ENCODE measurements at regions not wholly inside any gene's neighbourhood (a gene's known extent, or its start where the extent isn't known, plus 50 kb on each side); places are given as distances from the start of the nearest gene placed in this dataset.

DNA sequence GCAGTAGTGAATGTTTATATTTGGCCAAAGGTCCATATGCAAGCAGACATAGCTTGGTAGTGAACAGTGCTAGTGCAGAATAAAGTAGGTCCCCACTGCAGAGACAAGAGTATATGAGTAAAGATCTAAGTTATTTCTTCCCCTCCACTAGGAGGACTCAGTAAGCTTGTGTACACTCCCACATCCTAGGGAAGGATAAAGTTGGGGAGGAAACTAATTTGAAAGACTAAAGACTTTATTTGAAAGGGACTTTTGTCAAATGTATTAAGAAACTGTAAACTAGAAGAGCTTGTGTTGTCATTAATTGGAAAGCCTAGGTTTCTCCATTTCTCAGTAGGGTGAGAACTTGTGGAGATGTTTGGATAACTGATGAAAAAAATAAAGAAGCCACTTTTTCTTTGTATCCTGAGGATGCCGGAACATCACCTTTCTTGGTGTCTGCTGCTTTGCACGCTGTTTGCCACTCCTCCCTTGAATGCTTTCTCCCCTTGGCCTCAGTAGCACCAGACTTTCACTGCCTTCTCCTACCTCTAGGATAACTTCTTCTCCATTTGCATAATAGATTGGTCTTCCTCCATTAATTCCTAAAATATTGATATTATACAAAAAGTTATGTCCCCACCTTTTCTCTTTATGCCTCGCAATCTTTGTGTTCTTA, 329.0 kb downstream of the PARP8 start:
- H3K27ac Mint-ChIP-seq = no peak overlapping the region
- no peaks in the 10 kb centered on the region for H3K9me3 Mint-ChIP-seq
- TF ChIP-seq, protein P1, sequence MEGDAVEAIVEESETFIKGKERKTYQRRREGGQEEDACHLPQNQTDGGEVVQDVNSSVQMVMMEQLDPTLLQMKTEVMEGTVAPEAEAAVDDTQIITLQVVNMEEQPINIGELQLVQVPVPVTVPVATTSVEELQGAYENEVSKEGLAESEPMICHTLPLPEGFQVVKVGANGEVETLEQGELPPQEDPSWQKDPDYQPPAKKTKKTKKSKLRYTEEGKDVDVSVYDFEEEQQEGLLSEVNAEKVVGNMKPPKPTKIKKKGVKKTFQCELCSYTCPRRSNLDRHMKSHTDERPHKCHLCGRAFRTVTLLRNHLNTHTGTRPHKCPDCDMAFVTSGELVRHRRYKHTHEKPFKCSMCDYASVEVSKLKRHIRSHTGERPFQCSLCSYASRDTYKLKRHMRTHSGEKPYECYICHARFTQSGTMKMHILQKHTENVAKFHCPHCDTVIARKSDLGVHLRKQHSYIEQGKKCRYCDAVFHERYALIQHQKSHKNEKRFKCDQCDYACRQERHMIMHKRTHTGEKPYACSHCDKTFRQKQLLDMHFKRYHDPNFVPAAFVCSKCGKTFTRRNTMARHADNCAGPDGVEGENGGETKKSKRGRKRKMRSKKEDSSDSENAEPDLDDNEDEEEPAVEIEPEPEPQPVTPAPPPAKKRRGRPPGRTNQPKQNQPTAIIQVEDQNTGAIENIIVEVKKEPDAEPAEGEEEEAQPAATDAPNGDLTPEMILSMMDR (IDR thresholded peaks at IDR 0.05; ENCODE audit: unreplicated experiment) = no peak
- H3K4me3 Mint-ChIP-seq = no peak overlapping the region
- no peaks in the 10 kb centered on the region for H3K36me3 Mint-ChIP-seq
- no peak for DNase-seq (ENCODE audit: low spot score in 2 of 2, unreplicated experiment in 2 of 2)
- peaks cover 9% of the 10 kb centered on the region for H3K27me3 Mint-ChIP-seq (ENCODE audit: low read depth)
- peaks cover 6% of the 10 kb centered on the region for H3K4me1 Mint-ChIP-seq

DNA sequence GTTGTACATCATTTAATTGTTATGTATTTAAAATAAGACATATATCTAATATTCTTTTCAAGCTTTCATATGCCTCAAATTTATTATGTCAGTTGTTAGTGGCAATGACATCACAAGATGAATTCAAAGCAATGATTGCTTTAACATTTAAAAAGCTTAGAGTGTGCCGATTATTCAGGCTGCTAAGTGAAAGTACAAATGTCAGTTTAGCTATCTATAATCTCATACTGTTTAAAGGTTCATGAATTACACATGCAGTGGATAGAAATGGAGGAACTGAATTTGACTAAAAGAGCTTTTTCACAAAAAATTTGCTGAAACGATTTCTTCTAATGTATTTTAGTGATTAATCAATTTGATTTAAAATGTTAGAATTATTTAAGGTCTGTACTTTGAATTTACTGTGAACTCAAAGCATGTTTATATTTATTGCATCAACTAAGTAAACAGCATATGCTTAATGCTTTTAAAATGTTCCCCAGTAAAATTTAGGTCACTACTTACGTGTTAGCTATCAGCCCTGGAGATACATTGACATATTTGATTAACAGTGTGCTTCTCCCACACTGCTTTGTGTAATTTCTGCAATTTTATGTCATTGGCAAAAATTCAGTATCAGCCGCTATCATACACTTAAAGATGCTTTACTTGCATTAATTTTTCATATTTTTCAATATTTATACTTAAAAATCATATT, 334.9 kb downstream of the PARP8 start:
- no peaks in the 10 kb centered on the region for H3K36me3 Mint-ChIP-seq
- H3K27me3 Mint-ChIP-seq (ENCODE audit: low read depth) = peaks cover 9% of the 10 kb centered on the region
- H3K4me1 Mint-ChIP-seq = peaks cover 4% of the 10 kb centered on the region
- H3K9me3 Mint-ChIP-seq = no peaks in the 10 kb centered on the region
- no peak for DNase-seq (ENCODE audit: low spot score in 2 of 2, unreplicated experiment in 2 of 2)
- no peak overlapping the region for H3K27ac Mint-ChIP-seq
- H3K4me3 Mint-ChIP-seq = no peak overlapping the region
- TF ChIP-seq, protein P1 (IDR thresholded peaks at IDR 0.05; ENCODE audit: unreplicated experiment) = no peak

DNA sequence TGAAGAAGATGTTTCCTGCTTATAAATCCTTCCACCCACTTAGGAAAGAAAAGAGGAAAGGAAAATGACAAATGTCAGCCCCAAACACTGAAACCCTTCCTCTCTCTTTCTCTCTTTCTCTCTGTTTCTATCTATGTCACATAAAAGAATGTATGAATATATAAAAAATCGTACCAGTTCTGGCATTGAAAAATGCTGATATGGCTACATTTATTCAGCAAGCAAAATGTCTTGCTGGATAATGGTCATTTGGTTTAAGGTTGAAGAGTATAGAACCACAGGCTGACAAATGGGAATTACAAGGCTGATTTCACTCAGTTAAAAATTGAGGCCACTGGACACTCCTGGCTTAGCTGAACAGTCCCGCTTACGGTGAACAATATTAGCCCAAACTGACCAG, 335.9 kb downstream of the PARP8 start:
- Mint-ChIP-seq H3K4me3 (no peak overlapping the region), H3K36me3 (no peaks in the 10 kb centered on the region), H3K27me3 (ENCODE audit: low read depth) (peaks cover 12% of the 10 kb centered on the region), H3K4me1 (peaks cover 4% of the 10 kb centered on the region), H3K9me3 (no peaks in the 10 kb centered on the region), H3K27ac (no peak overlapping the region)
- no peak for DNase-seq (ENCODE audit: low spot score in 2 of 2, unreplicated experiment in 2 of 2)
- TF ChIP-seq, protein P1 (IDR thresholded peaks at IDR 0.05; ENCODE audit: unreplicated experiment) = no peak

DNA sequence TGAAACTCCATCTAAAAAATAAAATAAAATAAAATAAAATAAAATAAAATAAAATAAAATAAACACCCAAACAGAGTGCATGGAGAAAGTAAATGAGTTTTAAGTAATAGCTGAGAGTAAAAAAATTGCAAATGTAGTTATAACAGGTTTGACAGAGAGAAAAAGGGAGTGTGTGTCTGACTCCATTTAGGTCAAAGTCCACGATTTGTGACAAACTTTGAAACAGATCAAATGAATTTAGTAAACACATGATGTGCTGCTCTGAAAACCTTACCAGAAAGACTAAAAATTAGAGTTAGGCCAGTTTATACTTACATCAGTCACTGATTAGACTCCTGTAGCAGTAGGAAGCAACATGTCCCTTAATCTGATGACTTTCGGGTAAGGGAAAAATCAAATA, 346.6 kb downstream of the PARP8 start:
- H3K9me3 Mint-ChIP-seq = no peaks in the 10 kb centered on the region
- no peak overlapping the region for H3K27ac Mint-ChIP-seq
- H3K4me1 Mint-ChIP-seq = peaks cover 2% of the 10 kb centered on the region
- DNase-seq (ENCODE audit: low spot score in 2 of 2, unreplicated experiment in 2 of 2) = no peak
- H3K4me3 Mint-ChIP-seq = no peak overlapping the region
- TF ChIP-seq, protein P1 (IDR thresholded peaks at IDR 0.05; ENCODE audit: unreplicated experiment) = no peak
- no peaks in the 10 kb centered on the region for H3K36me3 Mint-ChIP-seq
- H3K27me3 Mint-ChIP-seq (ENCODE audit: low read depth) = peaks cover 6% of the 10 kb centered on the region

DNA sequence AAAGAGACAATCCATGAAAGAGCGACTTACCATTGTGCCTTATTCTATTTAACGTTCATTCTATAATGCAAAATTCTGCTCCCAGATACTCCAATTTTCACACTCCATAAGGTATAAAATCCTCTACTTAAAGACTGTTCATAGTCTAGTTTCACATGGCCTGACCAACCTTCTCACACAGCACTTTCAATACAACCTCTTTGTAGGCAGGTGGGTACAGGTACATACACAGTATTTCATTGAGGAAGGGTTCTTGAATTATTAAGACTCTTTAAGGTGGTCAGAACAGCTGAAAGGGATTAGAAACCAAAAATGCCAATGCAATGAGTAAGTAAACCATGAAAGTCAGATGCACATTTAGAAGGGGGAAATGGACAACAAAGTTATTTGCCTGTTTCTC, 352.0 kb downstream of the PARP8 start:
- Mint-ChIP-seq H3K4me3 (no peak overlapping the region), H3K9me3 (no peaks in the 10 kb centered on the region), H3K36me3 (no peaks in the 10 kb centered on the region), H3K27me3 (ENCODE audit: low read depth) (no peaks in the 10 kb centered on the region), H3K27ac (no peak overlapping the region), H3K4me1 (peaks cover 2% of the 10 kb centered on the region)
- no peak for DNase-seq (ENCODE audit: low spot score in 2 of 2, unreplicated experiment in 2 of 2)
- TF ChIP-seq, protein P1 (IDR thresholded peaks at IDR 0.05; ENCODE audit: unreplicated experiment) = no peak
